ENCODE measurements at regions not wholly inside any gene's neighbourhood (a gene's known extent, or its start where the extent isn't known, plus 50 kb on each side); places are given as distances from the start of the nearest gene placed in this dataset.
"Not testable (repeated sequence)": the region's sequence is repeated elsewhere in the genome, so short reads cannot be mapped to it uniquely, and the experiment has no call there.

GRCh38 chr1:165116171-165116570 lies 240.3 kb downstream of the LMX1A start:
- TF ChIP-seq, protein P1, sequence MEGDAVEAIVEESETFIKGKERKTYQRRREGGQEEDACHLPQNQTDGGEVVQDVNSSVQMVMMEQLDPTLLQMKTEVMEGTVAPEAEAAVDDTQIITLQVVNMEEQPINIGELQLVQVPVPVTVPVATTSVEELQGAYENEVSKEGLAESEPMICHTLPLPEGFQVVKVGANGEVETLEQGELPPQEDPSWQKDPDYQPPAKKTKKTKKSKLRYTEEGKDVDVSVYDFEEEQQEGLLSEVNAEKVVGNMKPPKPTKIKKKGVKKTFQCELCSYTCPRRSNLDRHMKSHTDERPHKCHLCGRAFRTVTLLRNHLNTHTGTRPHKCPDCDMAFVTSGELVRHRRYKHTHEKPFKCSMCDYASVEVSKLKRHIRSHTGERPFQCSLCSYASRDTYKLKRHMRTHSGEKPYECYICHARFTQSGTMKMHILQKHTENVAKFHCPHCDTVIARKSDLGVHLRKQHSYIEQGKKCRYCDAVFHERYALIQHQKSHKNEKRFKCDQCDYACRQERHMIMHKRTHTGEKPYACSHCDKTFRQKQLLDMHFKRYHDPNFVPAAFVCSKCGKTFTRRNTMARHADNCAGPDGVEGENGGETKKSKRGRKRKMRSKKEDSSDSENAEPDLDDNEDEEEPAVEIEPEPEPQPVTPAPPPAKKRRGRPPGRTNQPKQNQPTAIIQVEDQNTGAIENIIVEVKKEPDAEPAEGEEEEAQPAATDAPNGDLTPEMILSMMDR (IDR thresholded peaks at IDR 0.05; ENCODE audit: unreplicated experiment in 3 of 3): no peak
- no peak overlapping the region for H3K4me3 Mint-ChIP-seq
- no peaks in the 10 kb centered on the region for H3K36me3 Mint-ChIP-seq (ENCODE audit: low read depth)
- no peak overlapping the region for H3K27ac Mint-ChIP-seq
- H3K9me3 Mint-ChIP-seq: no peaks in the 10 kb centered on the region
- H3K27me3 Mint-ChIP-seq (ENCODE audit: low read depth): peaks cover 81% of the 10 kb centered on the region
- H3K4me1 Mint-ChIP-seq: peaks cover 16% of the 10 kb centered on the region

GRCh38 chr1:165114889-165115285 lies 241.6 kb downstream of the LMX1A start:
- H3K27me3 Mint-ChIP-seq (ENCODE audit: low read depth): peaks cover 73% of the 10 kb centered on the region
- no peaks in the 10 kb centered on the region for H3K36me3 Mint-ChIP-seq (ENCODE audit: low read depth)
- no peak overlapping the region for H3K27ac Mint-ChIP-seq
- H3K4me1 Mint-ChIP-seq: peaks cover 16% of the 10 kb centered on the region
- TF ChIP-seq, protein P1 (IDR thresholded peaks at IDR 0.05; ENCODE audit: unreplicated experiment in 3 of 3): no peak
- H3K9me3 Mint-ChIP-seq: no peaks in the 10 kb centered on the region
- no peak overlapping the region for H3K4me3 Mint-ChIP-seq

GRCh38 chr1:165114022-165114888 lies 242.3 kb downstream of the LMX1A start:
- Mint-ChIP-seq H3K36me3 (ENCODE audit: low read depth) (no peaks in the 10 kb centered on the region), H3K9me3 (no peaks in the 10 kb centered on the region), H3K4me1 (peaks cover 16% of the 10 kb centered on the region), H3K27me3 (ENCODE audit: low read depth) (peaks cover 67% of the 10 kb centered on the region), H3K4me3 (no peak overlapping the region), H3K27ac (no peak overlapping the region)
- TF ChIP-seq, protein P1 (IDR thresholded peaks at IDR 0.05; ENCODE audit: unreplicated experiment in 3 of 3): peak; percentile 82 to 87 (median 86)

- Mint-ChIP-seq H3K27me3 (ENCODE audit: low read depth) (peaks cover 47% of the 10 kb centered on the region), H3K4me3 (no peak overlapping the region), H3K27ac (no peak overlapping the region), H3K36me3 (ENCODE audit: low read depth) (no peaks in the 10 kb centered on the region), H3K4me1 (peaks cover 11% of the 10 kb centered on the region), H3K9me3 (no peaks in the 10 kb centered on the region)
- TF ChIP-seq, protein P1 (IDR thresholded peaks at IDR 0.05; ENCODE audit: unreplicated experiment in 3 of 3): no peak
These were observed 244.3 kb downstream of the LMX1A start for GRCh38 chr1:165112260-165112659.

DNA sequence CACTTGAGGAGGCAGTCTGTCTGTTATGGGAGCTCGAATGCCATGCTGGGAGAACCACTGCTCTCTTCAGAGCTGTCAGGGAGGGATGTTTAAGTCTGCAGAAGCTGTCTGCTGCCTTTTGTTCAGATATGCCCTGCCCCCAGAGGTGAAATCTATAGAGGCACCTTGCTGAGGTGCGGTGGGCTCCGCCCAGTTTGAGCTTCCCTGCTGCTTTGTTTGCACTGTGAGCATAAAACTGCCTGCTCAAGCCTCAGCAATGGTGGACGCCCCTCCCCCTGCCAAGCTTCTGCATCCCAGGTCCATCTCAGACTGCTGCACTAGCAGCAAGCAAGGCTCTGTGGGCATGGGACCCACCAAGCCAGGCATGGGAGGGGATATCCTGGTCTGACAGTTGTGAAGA lies 247.5 kb downstream of the LMX1A start:
- TF ChIP-seq, protein P1 (IDR thresholded peaks at IDR 0.05; ENCODE audit: unreplicated experiment in 3 of 3): no peak
- Mint-ChIP-seq H3K27ac (no peak overlapping the region), H3K4me3 (no peak overlapping the region), H3K4me1 (no peaks in the 10 kb centered on the region), H3K36me3 (ENCODE audit: low read depth) (no peaks in the 10 kb centered on the region), H3K27me3 (ENCODE audit: low read depth) (peaks cover 21% of the 10 kb centered on the region), H3K9me3 (peaks cover 17% of the 10 kb centered on the region)

GRCh38 chr1:165092542-165093162 lies 263.9 kb downstream of the LMX1A start:
- not testable (repeated sequence) for H3K27me3 Mint-ChIP-seq (ENCODE audit: low read depth); H3K36me3 Mint-ChIP-seq (ENCODE audit: low read depth); H3K4me3 Mint-ChIP-seq; H3K4me1 Mint-ChIP-seq
- H3K9me3 Mint-ChIP-seq: peaks cover 44% of the 10 kb centered on the region
- H3K27ac Mint-ChIP-seq: peak overlapping the region in 1 of 3 experiments; percentile 63
